Anterior cingulate cortex (tissue), 58 donors: ENCODE measurements at regions not wholly inside any gene's neighbourhood (a gene's known extent, or its start where the extent isn't known, plus 50 kb on each side); places are given as distances from the start of the nearest gene placed in this dataset.
"Not testable (repeated sequence)": the region's sequence is repeated elsewhere in the genome, so short reads cannot be mapped to it uniquely, and the experiment has no call there.

Experiments used
- DNase-seq, 58 donors: peaks; one replicate each; lab custom pipeline; 2025; lab: John Stamatoyannopoulos, UW

- no peak for DNase-seq
Measured at GRCh38 chr2:234410526-234410925, 86.4 kb downstream of the ARL4C start.

GRCh38 chr2:234409590-234409989 lies 87.3 kb downstream of the ARL4C start:
- DNase-seq = no peak

DNA sequence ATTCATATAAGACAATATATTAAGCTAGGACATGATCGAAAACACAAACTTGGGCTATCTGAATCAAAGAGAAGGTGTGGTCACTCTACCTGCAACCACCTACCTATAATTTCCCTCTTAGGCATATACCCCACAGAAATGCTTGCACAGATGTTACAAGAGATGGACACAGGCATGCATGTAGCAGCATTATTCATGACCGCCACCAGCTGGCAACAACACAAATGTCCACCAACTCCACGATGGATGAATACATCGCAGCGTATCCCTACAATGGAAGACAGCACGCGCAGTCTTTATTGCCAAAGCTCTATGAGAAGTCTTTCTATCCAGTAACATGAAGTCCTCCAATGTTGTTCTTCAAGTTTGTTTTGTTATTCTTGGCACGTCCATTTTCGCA lies 90.8 kb downstream of the ARL4C start:
- no peak for DNase-seq

DNA sequence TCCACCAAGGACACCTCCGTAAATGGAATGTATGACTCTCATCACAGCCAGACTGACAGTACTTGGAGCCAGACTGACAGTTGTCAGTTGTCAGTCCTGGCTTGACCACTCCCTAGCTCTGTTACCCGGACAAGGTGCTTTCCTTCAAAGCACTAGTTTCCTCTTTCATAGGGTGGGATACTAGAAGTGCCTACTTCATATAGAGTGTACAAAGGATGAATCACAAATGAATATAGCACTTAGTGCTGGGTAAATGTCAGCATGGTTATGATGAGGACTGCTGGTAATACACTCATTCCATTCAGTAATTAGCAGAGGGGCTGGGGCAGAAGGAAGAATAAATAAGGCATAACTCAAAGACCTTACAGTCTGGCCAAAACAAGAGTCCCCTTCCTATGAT lies 91.4 kb downstream of the ARL4C start:
- no peak for DNase-seq

- no peak for DNase-seq
Measured at GRCh38 chr2:234404957-234405356, 91.9 kb downstream of the ARL4C start.

- no peak for DNase-seq
Measured at GRCh38 chr2:234403751-234404150, 93.1 kb downstream of the ARL4C start.

GRCh38 chr2:234403074-234403473 lies 93.8 kb downstream of the ARL4C start:
- no peak for DNase-seq

GRCh38 chr2:234401426-234401825 lies 95.5 kb downstream of the ARL4C start:
- no peak for DNase-seq

DNA sequence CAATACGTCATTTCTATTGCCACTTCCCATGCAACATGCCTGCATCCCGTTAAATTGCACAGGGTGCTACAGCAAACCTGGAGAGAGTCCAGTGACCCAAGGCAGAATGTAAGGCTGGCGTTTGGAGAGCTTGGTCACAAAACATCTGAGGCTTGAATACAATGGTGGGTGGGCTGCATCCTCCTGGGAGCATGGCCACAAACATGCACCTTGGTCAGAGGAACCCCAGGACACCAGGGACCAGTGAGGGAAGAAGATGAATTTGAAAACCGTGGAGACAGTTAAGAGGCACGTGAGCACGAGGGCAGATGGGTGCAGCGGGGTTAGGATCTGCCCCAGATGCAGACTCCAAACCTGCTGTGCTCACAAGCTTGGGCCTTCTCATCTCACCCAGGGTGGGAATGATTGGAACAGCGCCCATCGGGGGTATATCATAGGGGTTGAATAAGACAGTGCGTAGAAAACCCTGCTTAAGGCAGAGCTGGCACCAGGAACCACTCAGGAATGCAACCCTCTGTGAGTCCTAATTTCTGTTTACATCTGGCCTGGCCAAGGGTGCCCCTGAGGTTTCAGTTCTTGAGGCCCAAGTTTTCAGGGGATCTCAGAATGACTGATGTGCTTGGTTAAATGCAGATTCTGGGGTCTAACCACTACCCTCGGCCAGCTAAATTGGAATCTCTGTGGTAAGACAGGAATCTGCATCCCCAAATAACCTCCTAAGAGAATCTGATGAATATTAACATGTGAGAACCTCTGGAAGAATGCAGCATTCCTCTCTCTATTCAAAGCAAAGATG lies 97.2 kb downstream of the ARL4C start:
- no peak for DNase-seq

GRCh38 chr2:234398531-234398930 lies 98.3 kb downstream of the ARL4C start:
- no peak for DNase-seq

DNA sequence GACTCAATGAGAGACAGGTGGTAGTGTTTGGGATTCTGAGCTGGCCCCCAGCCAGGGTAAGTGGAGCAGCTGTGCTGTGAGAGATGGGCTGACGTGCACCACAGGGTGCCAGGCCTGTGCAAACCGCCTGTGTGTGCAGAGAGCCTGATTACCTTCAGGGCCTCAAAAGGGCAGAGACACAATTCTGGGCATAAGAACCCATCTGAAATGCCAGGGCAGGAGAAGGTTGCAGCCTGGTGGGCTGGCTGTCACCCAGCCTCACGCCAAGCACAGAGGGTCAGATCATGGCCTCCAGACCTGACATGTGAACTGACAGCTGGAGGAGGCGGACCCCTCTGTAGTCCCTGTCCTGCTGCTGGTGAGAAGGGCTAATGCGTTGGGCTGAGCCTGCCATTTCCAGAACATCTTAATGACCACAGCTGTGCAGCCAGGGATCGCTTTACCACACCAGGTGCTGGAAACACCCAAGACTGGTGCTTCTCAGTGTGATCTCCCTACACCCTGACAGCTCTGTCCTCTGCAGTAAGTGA lies 100.9 kb downstream of the ARL4C start:
- peak in 3 of 58 donors; percentile 1 to 14 (median 10) for DNase-seq

DNA sequence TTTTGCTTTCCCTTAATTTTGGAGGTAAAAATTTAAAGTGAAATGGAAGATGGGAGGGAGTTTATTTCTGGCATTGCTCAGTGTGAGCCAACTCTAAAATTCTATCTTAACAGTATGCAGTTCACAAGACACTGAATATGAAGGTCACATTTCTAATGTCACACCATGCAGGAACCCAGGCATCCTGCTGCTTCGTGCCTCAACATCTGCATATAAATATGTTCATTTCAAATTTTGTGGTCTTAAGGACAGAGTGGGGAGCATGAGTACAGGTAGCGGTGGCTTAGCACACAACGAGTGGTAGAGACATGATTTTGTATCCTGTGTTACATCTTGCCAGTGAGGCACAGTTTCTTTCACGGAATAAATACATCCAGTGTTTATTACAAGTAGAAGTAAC lies 102.4 kb downstream of the ARL4C start:
- DNase-seq = no peak

DNA sequence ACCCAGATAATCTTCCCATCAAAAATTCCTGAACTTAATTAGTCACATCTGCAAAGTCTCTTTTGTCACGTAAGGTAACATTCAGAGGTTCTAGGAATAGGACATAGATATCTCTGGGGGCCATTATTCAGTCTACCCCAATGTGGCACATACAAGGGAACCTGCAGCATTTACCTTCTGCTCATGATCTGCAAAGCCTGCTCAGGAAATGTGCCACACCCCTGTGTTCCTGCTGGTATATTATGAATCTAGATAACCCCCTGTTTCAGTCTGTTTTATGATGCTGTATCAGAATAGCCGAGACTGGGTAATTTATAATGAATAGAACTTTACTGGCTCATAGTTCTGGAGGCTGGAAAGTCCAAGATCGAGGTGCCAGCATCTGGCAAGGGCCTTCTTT lies 103.5 kb downstream of the ARL4C start:
- DNase-seq = no peak

- no peak for DNase-seq
Measured at GRCh38 chr2:234392041-234392615, 104.8 kb downstream of the ARL4C start.

DNA sequence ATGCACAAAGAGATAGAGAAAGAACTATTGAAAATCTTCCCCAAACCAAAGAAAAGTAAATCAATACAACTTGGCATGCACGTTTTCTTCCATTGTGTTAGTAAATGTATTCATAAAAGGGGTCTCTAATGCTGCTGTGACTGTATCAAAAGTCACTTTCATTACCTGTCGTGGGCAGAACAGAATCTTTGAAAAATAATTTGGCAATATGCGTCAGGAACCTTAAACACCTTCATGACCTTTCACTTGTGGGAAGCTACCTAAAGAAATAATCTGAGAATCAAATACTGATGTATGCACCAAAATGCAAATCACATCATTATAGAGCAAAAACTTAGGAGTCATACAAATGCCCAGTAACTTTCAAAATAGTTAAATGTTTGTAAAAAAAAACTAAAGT lies 105.3 kb downstream of the ARL4C start:
- DNase-seq = no peak

- DNase-seq = not testable (repeated sequence)
Measured at GRCh38 chr2:234389661-234390060, 107.2 kb downstream of the ARL4C start.

DNA sequence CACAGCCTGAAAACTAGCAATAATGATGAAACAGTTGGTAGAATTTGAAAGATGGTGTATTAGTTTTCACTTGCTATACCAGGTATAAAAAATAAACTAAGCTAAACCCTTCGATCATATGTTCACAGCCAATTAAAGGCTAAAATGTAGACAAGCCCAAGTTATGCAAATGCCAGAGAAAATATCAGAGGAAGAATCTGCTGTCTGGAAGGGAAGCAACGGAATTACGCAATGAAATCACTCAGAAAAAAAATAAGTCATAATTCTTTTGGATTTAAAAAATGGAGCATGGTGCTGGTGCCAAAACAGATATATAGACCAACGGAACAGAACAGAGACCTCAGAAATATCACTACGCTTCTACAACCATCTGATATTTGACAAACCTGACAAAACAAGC lies 108.3 kb downstream of the ARL4C start:
- no peak for DNase-seq

DNA sequence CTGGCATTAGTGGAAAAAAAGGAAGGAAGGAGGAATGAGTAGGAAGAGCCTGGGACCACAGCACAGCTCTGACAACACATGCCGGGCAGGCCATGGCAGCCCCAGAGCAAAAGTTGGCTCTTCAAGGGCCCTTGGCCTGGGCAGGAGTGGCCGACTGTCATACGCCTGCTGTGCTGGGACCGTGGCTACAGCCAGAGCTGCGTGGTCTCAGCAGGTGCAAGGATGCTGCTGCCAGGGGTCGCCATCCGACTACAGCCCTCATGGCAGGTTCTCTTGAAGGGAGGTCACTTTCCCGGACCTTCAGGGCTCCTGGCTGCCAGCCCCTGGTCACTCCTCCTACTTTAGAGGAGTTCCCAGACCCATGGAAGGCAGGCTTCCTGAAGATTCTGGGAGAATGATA lies 109.9 kb downstream of the ARL4C start:
- no peak for DNase-seq

DNA sequence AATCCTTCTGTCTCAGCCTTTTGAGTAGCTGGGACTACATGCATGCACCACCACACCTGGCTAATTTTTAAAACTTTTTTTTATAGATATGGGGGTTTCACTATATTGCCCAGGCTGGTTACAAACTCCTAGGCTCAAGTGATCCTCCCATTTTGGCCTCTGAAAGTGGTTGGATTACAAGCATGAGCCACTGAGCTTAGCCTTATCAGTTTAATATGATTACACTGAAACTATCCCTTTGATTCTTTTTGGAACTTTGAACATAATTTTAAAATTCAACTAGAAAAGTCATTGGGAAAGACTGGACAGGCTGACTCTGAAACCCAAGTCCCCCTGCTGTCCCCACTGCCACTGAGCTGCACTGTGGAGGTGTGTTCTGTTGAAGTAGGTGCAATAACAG lies 114.8 kb downstream of the ARL4C start:
- DNase-seq = no peak

- DNase-seq = not testable (repeated sequence)
Measured at GRCh38 chr2:234378958-234379357, 117.9 kb downstream of the ARL4C start.

DNA sequence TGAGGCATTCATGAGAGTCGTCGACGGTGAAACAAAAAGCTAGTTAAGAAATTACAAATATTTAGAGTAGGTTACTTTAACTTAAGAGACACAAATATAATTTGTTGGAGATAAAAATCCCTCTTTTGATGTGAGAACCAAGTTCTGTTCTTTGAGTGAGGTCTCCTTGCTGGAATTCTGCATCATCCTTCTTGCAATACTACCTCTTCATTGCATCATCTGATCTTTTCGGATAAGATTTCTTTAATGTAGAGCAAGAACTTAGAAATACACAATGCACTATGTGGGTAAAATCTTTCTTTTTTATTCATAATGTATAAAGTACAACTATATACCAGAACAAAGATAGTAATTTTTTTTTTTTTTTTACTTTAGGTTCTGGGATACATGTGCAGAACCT lies 118.4 kb downstream of the ARL4C start:
- DNase-seq = no peak

DNA sequence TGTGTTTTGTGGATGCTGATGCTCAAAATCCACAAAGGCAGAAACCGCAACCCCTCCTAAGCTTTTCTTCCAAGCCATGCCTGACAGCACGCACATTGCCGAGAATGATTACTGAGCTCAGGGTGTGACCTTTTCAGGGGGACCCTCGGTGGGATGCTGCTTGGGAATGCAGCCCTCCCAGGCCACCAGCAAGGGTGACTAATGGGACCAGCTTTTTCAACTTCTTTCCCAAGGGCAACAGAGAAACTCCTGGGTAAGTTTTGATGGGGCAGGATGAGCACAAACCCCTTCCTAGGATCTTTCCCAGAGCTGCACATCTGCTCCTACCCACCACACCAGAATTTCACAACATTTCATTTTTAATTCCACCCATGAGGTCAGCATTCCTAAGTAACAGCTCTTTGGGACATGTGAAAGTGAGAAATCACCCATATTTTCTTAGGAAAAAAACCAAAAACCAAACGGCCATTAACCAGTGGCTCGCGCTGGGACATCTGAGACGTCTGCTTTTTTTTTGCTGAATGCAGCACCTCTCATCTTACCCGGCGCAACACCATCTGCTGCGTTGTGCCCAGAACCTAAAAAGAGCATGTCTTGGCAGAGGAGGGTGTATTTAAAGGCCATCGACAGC lies 119.0 kb downstream of the ARL4C start:
- DNase-seq = no peak
